Naive thymus-derived CD8-positive, alpha-beta T cell (primary cell): ENCODE measurements at regions not wholly inside any gene's neighbourhood (a gene's known extent, or its start where the extent isn't known, plus 50 kb on each side); places are given as distances from the start of the nearest gene placed in this dataset.
"Not testable (repeated sequence)": the region's sequence is repeated elsewhere in the genome, so short reads cannot be mapped to it uniquely, and the experiment has no call there.

Source experiments
- ATAC-seq, 2 donors: fragments of 150-1000 bp; cut with Tn5 transposase in 1 of 2; sonication (Bioruptor Pico), chemical (Tn5 transposase) in 1 of 2; 1 replicate in 1 of 2; 2 replicates in 1 of 2; pipeline ENCODE4 v1.10.0; 2021; ENCODE audit warnings: mild to moderate bottlenecking in 2 of 2, moderate library complexity in 2 of 2
- POLR2A ChIA-PET: fragments of 350-600 bp; sonication (Branson Sonifier 250); formaldehyde crosslinking; loops from one replicate; lab custom pipeline; 2021; ENCODE audit warnings: antibody characterized with exemption; lab: Charles Lee
- DNase-seq, 10 donors: peaks; one replicate each; pipeline versions ENCODE4 v3.0.0 to v3.0.0-alpha.2; 2020 to 2022
- H3K27ac Mint-ChIP-seq, 10 donors: one replicate each; pipeline ENCODE4 v1.8.0; 2020 to 2022; ENCODE audit warnings: mild to moderate bottlenecking in 10 of 10, mixed read lengths in 10 of 10, moderate library complexity in 4 of 10, inconsistent platforms in 1 of 10
- H3K27me3 Mint-ChIP-seq, 5 donors: one replicate each; pipeline ENCODE4 v1.8.0; 2021 to 2022; ENCODE audit warnings: mixed read lengths in 5 of 5
- H3K36me3 Mint-ChIP-seq, 3 donors: one replicate each; pipeline ENCODE4 v1.8.0; 2020 to 2022; ENCODE audit warnings: mixed read lengths in 3 of 3, mild to moderate bottlenecking in 2 of 3, inconsistent platforms in 1 of 3
- H3K4me1 Mint-ChIP-seq, 4 donors: one replicate each; pipeline ENCODE4 v1.8.0; 2021 to 2022; ENCODE audit warnings: mixed read lengths in 4 of 4
- H3K4me3 Mint-ChIP-seq, 10 donors: one replicate each; pipeline ENCODE4 v1.8.0; 2020 to 2022; ENCODE audit warnings: mild to moderate bottlenecking in 10 of 10, mixed read lengths in 10 of 10, moderate library complexity in 6 of 10, inconsistent platforms in 1 of 10
- H3K9me3 Mint-ChIP-seq, 9 donors: one replicate each; pipeline ENCODE4 v1.8.0; 2020 to 2022; ENCODE audit warnings: mixed read lengths in 9 of 9, mild to moderate bottlenecking in 3 of 9, inconsistent platforms in 1 of 9, moderate library complexity in 1 of 9

GRCh38 chr10:120782336-120782735 is 68.8 kb upstream of the WDR11 start:
- no peak overlapping the region for H3K27ac Mint-ChIP-seq
- no peak overlapping the region for H3K4me3 Mint-ChIP-seq
- POLR2A ChIA-PET = no interaction called here
- no peak for ATAC-seq
- no peaks in the 10 kb centered on the region for H3K36me3 Mint-ChIP-seq
- H3K4me1 Mint-ChIP-seq = no peaks in the 10 kb centered on the region
- H3K27me3 Mint-ChIP-seq = peaks cover 0 to 8% (median 0%) of the 10 kb centered on the region in 5 donors
- no peak for DNase-seq
- H3K9me3 Mint-ChIP-seq = peaks cover 0 to 4% (median 0%) of the 10 kb centered on the region in 9 donors

GRCh38 chr10:120783098-120783497 is 68.1 kb upstream of the WDR11 start:
- no peak overlapping the region for H3K27ac Mint-ChIP-seq
- H3K4me1 Mint-ChIP-seq = no peaks in the 10 kb centered on the region
- no peak overlapping the region for H3K4me3 Mint-ChIP-seq
- DNase-seq = no peak
- H3K36me3 Mint-ChIP-seq = no peaks in the 10 kb centered on the region
- POLR2A ChIA-PET = no interaction called here
- peaks cover 0 to 4% (median 0%) of the 10 kb centered on the region in 9 donors for H3K9me3 Mint-ChIP-seq
- H3K27me3 Mint-ChIP-seq = peaks cover 0 to 10% (median 0%) of the 10 kb centered on the region in 5 donors
- ATAC-seq = no peak

GRCh38 chr10:120783867-120784266 is 67.3 kb upstream of the WDR11 start:
- Mint-ChIP-seq H3K4me3 (no peak overlapping the region), H3K27ac (no peak overlapping the region), H3K9me3 (peaks cover 0 to 4% (median 0%) of the 10 kb centered on the region in 9 donors), H3K4me1 (no peaks in the 10 kb centered on the region), H3K27me3 (peaks cover 0 to 10% (median 0%) of the 10 kb centered on the region in 5 donors), H3K36me3 (no peaks in the 10 kb centered on the region)
- DNase-seq (no peak), ATAC-seq (no peak)
- POLR2A ChIA-PET = no interaction called here

- H3K4me1 Mint-ChIP-seq = no peaks in the 10 kb centered on the region
- peaks cover 0 to 4% (median 0%) of the 10 kb centered on the region in 9 donors for H3K9me3 Mint-ChIP-seq
- H3K36me3 Mint-ChIP-seq = no peaks in the 10 kb centered on the region
- peaks cover 0 to 17% (median 9%) of the 10 kb centered on the region in 5 donors for H3K27me3 Mint-ChIP-seq
- no peak for DNase-seq
- no peak overlapping the region for H3K27ac Mint-ChIP-seq
- no peak overlapping the region for H3K4me3 Mint-ChIP-seq
- no peak for ATAC-seq
- POLR2A ChIA-PET = no interaction called here
Measured at GRCh38 chr10:120788771-120789170, 62.4 kb upstream of the WDR11 start.

GRCh38 chr10:120789303-120790203 is 61.6 kb upstream of the WDR11 start:
- Mint-ChIP-seq H3K36me3 (no peaks in the 10 kb centered on the region), H3K27ac (no peak overlapping the region), H3K4me3 (no peak overlapping the region), H3K4me1 (no peaks in the 10 kb centered on the region), H3K9me3 (peaks cover 0 to 4% (median 0%) of the 10 kb centered on the region in 9 donors), H3K27me3 (peaks cover 2 to 21% (median 13%) of the 10 kb centered on the region in 5 donors)
- no peak for ATAC-seq
- POLR2A ChIA-PET = no interaction called here
- DNase-seq = no peak

GRCh38 chr10:120791316-120791715 is 59.8 kb upstream of the WDR11 start:
- Mint-ChIP-seq H3K27ac (peak overlapping the region in 1 of 10 donors; percentile 18), H3K36me3 (no peaks in the 10 kb centered on the region), H3K9me3 (peaks cover 0 to 3% (median 0%) of the 10 kb centered on the region in 9 donors), H3K27me3 (peaks cover 2 to 20% (median 15%) of the 10 kb centered on the region in 5 donors), H3K4me1 (no peaks in the 10 kb centered on the region), H3K4me3 (no peak overlapping the region)
- POLR2A ChIA-PET = no interaction called here
- no peak for DNase-seq
- no peak for ATAC-seq

GRCh38 chr10:120793088-120793487 is 58.1 kb upstream of the WDR11 start:
- no peak for ATAC-seq
- POLR2A ChIA-PET = no interaction called here
- Mint-ChIP-seq H3K27me3 (peaks cover 2 to 18% (median 15%) of the 10 kb centered on the region in 5 donors), H3K4me1 (no peaks in the 10 kb centered on the region), H3K36me3 (no peaks in the 10 kb centered on the region), H3K4me3 (no peak overlapping the region), H3K9me3 (peaks cover 0 to 6% (median 0%) of the 10 kb centered on the region in 9 donors), H3K27ac (no peak overlapping the region)
- DNase-seq = no peak

- POLR2A ChIA-PET = no interaction called here
- no peak overlapping the region for H3K27ac Mint-ChIP-seq
- ATAC-seq (no peak), DNase-seq (no peak)
- H3K4me3 Mint-ChIP-seq = no peak overlapping the region
- H3K9me3 Mint-ChIP-seq = peaks cover 0 to 6% (median 0%) of the 10 kb centered on the region in 9 donors
- no peaks in the 10 kb centered on the region for H3K4me1 Mint-ChIP-seq
- peaks cover 2 to 18% (median 15%) of the 10 kb centered on the region in 5 donors for H3K27me3 Mint-ChIP-seq
- no peaks in the 10 kb centered on the region for H3K36me3 Mint-ChIP-seq
Measured at GRCh38 chr10:120794390-120794789, 56.8 kb upstream of the WDR11 start.

GRCh38 chr10:120798276-120798675 is 52.9 kb upstream of the WDR11 start:
- peaks cover 2 to 13% (median 10%) of the 10 kb centered on the region in 5 donors for H3K27me3 Mint-ChIP-seq
- H3K27ac Mint-ChIP-seq, H3K9me3 Mint-ChIP-seq, POLR2A ChIA-PET, DNase-seq, H3K4me1 Mint-ChIP-seq, H3K36me3 Mint-ChIP-seq, H3K4me3 Mint-ChIP-seq, ATAC-seq: not testable (repeated sequence)

- H3K36me3 Mint-ChIP-seq = no peaks in the 10 kb centered on the region
- no peaks in the 10 kb centered on the region for H3K4me1 Mint-ChIP-seq
- ATAC-seq (no peak), DNase-seq (no peak)
- no peak overlapping the region for H3K27ac Mint-ChIP-seq
- peaks cover 0 to 7% (median 2%) of the 10 kb centered on the region in 5 donors for H3K27me3 Mint-ChIP-seq
- no peak overlapping the region for H3K4me3 Mint-ChIP-seq
- POLR2A ChIA-PET = no interaction called here
- H3K9me3 Mint-ChIP-seq = peaks cover 0 to 6% (median 0%) of the 10 kb centered on the region in 9 donors
Measured at GRCh38 chr10:120799849-120800248, 51.3 kb upstream of the WDR11 start.

GRCh38 chr10:120800528-120801323 is 50.4 kb upstream of the WDR11 start:
- H3K27ac Mint-ChIP-seq = no peak overlapping the region
- H3K4me3 Mint-ChIP-seq = no peak overlapping the region
- no peaks in the 10 kb centered on the region for H3K4me1 Mint-ChIP-seq
- POLR2A ChIA-PET = no interaction called here
- H3K36me3 Mint-ChIP-seq = no peaks in the 10 kb centered on the region
- no peak for ATAC-seq
- DNase-seq = no peak
- peaks cover 0 to 5% (median 0%) of the 10 kb centered on the region in 9 donors for H3K9me3 Mint-ChIP-seq
- peaks cover 0 to 5% (median 2%) of the 10 kb centered on the region in 5 donors for H3K27me3 Mint-ChIP-seq
